MM.1S (cell line): ENCODE measurements at regions not wholly inside any gene's neighbourhood (a gene's known extent, or its start where the extent isn't known, plus 50 kb on each side); places are given as distances from the start of the nearest gene placed in this dataset.

Source experiments
- DNase-seq: peaks from one replicate; pipeline ENCODE4 v3.0.0-alpha.2; 2015
- H2AFZ ChIP-seq: fragments of 300-600 bp; sonication (generic); 2 replicates; pipeline ENCODE4 v1.6.0; 2016; ENCODE audit warnings: antibody characterized with exemption, low read length
- H3F3A ChIP-seq: fragments of 300-600 bp; sonication (generic); 2 replicates; pipeline ENCODE4 v1.6.1; 2016; ENCODE audit warnings: mild to moderate bottlenecking, antibody characterized with exemption, low read length, moderate library complexity, mixed read lengths; ENCODE audit not compliant: insufficient read depth
- H3K27ac ChIP-seq: fragments of 300-600 bp; sonication (generic); 2 replicates; pipeline ENCODE4 v1.5.1; 2016; ENCODE audit warnings: mild to moderate bottlenecking, low read length
- H3K27me3 ChIP-seq: fragments of 300-600 bp; sonication (generic); replicated peaks from 2 replicates; pipeline ENCODE4 v1.6.0; 2016; ENCODE audit warnings: low read length; ENCODE audit not compliant: insufficient read depth
- H3K36me3 ChIP-seq: fragments of 300-600 bp; sonication (generic); replicated peaks from 2 replicates; pipeline ENCODE4 v1.6.1; 2016; ENCODE audit warnings: mild to moderate bottlenecking, low read length, mixed read lengths; ENCODE audit not compliant: insufficient read depth
- H3K4me1 ChIP-seq: fragments of 300-600 bp; sonication (generic); 2 replicates; pipeline ENCODE4 v1.6.1; 2016; ENCODE audit warnings: low read length, mixed read lengths
- H3K4me2 ChIP-seq: fragments of 300-600 bp; sonication (generic); 2 replicates; pipeline ENCODE4 v1.6.0; 2016; ENCODE audit warnings: low read depth, low read length
- H3K4me3 ChIP-seq: fragments of 300-600 bp; sonication (generic); 2 replicates; pipeline ENCODE4 v1.5.1; 2016; ENCODE audit warnings: low read length, mixed read lengths
- H3K79me2 ChIP-seq: fragments of 300-600 bp; sonication (generic); 2 replicates; pipeline ENCODE4 v1.6.1; 2016; ENCODE audit warnings: mixed run types, low read length, mixed read lengths
- H3K9ac ChIP-seq: fragments of 300-600 bp; sonication (generic); 2 replicates; pipeline ENCODE4 v1.6.1; 2016; ENCODE audit warnings: low read length, mixed read lengths
- H3K9me2 ChIP-seq: fragments of 300-600 bp; sonication (generic); replicated peaks from 2 replicates; pipeline ENCODE4 v1.6.1; 2016; ENCODE audit warnings: mild to moderate bottlenecking, low read length, mixed read lengths; ENCODE audit not compliant: insufficient read depth
- H3K9me3 ChIP-seq: fragments of 300-600 bp; sonication (generic); replicated peaks from 2 replicates; pipeline ENCODE4 v1.6.1; 2016; ENCODE audit warnings: mild to moderate bottlenecking, low read length, mixed read lengths; ENCODE audit not compliant: insufficient read depth
- H4K20me1 ChIP-seq: fragments of 300-600 bp; sonication (generic); 2 replicates; pipeline ENCODE4 v1.6.1; 2016; ENCODE audit warnings: mild to moderate bottlenecking, low read length, moderate library complexity, mixed read lengths; ENCODE audit not compliant: insufficient read depth
- EZH2 ChIP-seq: fragments of 300-600 bp; sonication (generic); optimal IDR thresholded peaks from 2 replicates; pipeline ENCODE3; 2017; ENCODE audit warnings: low read depth, mild to moderate bottlenecking, antibody characterized with exemption, low read length, mixed read lengths
- EZH2phosphoT487 ChIP-seq: fragments of 300-600 bp; sonication (generic); IDR thresholded peaks from 2 replicates; pipeline ENCODE4 v1.6.1; 2018; ENCODE audit warnings: antibody characterized with exemption, low read length
- TF ChIP-seq, protein P1 (sequence below): fragments of 300-600 bp; sonication (generic); IDR thresholded peaks from 2 replicates; pipeline ENCODE4 v1.5.1; 2016; ENCODE audit warnings: antibody characterized with exemption, low read length, mixed read lengths

DNA sequence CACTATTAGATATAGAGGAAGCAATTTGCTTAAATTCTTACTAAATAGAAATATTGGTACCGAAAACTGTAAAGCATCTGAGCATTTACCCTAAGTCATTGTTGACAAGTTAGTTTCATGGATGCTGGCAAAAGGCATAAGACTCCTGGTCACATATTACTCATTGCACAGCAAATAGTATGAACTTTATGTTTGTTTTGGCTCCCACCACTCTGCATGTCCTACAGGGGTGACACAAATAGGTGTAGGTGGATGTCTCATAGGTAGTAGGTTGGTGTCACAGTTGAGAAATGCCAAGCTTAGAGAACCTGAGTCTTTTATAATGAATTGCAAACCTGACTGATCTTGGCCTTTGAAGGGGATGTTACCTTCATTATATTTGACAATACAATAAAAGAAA, 199.6 kb upstream of the SEMA3D start:
- Histone ChIP-seq H3K4me3 (no peak overlapping the region), H3K79me2 (no peaks in the 10 kb centered on the region), H3K4me2 (no peak overlapping the region), H3K9ac (no peak overlapping the region), H3K27ac (no peak overlapping the region), H3K36me3 (no peaks in the 10 kb centered on the region), H3K27me3 (no peaks in the 10 kb centered on the region), H2AFZ (no peak overlapping the region), H3K9me3 (no peaks in the 10 kb centered on the region), H4K20me1 (no peaks in the 10 kb centered on the region), H3K9me2 (no peaks in the 10 kb centered on the region), H3F3A (no peaks in the 10 kb centered on the region), H3K4me1 (no peaks in the 10 kb centered on the region)
- DNase-seq, result no peak
- TF ChIP-seq EZH2, result no peak
- no peak for TF ChIP-seq EZH2phosphoT487
- TF ChIP-seq, protein P1, sequence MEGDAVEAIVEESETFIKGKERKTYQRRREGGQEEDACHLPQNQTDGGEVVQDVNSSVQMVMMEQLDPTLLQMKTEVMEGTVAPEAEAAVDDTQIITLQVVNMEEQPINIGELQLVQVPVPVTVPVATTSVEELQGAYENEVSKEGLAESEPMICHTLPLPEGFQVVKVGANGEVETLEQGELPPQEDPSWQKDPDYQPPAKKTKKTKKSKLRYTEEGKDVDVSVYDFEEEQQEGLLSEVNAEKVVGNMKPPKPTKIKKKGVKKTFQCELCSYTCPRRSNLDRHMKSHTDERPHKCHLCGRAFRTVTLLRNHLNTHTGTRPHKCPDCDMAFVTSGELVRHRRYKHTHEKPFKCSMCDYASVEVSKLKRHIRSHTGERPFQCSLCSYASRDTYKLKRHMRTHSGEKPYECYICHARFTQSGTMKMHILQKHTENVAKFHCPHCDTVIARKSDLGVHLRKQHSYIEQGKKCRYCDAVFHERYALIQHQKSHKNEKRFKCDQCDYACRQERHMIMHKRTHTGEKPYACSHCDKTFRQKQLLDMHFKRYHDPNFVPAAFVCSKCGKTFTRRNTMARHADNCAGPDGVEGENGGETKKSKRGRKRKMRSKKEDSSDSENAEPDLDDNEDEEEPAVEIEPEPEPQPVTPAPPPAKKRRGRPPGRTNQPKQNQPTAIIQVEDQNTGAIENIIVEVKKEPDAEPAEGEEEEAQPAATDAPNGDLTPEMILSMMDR, result no peak

DNA sequence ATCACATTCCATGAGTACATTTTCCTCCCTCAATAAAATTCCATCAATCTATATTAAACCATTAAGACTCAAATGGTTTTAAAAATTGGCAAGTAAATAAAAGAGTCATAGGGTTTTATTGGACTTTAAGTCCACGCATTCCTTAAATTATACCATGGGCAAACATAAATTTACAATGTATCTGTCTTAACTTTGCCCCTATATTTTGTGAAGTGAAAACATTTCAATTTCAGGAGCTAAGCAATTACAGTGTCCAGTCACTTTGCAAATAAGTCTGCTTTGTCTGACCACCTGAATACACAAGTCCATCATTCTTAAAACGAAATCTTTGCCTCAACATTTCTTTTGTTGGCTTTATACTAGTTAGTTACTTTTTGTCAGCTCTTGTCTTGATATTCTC, 197.5 kb upstream of the SEMA3D start:
- no peak overlapping the region for H3K4me2 ChIP-seq
- no peaks in the 10 kb centered on the region for H3K4me1 ChIP-seq
- no peaks in the 10 kb centered on the region for H3F3A ChIP-seq
- H3K79me2 ChIP-seq, result no peaks in the 10 kb centered on the region
- no peak for DNase-seq
- no peaks in the 10 kb centered on the region for H4K20me1 ChIP-seq
- H3K27me3 ChIP-seq, result no peaks in the 10 kb centered on the region
- no peak overlapping the region for H3K9ac ChIP-seq
- TF ChIP-seq EZH2phosphoT487, result no peak
- TF ChIP-seq, protein P1, result no peak
- TF ChIP-seq EZH2, result no peak
- H3K4me3 ChIP-seq, result no peak overlapping the region
- H2AFZ ChIP-seq, result no peak overlapping the region
- H3K9me3 ChIP-seq, result no peaks in the 10 kb centered on the region
- H3K36me3 ChIP-seq, result no peaks in the 10 kb centered on the region
- no peaks in the 10 kb centered on the region for H3K9me2 ChIP-seq
- H3K27ac ChIP-seq, result no peak overlapping the region

DNA sequence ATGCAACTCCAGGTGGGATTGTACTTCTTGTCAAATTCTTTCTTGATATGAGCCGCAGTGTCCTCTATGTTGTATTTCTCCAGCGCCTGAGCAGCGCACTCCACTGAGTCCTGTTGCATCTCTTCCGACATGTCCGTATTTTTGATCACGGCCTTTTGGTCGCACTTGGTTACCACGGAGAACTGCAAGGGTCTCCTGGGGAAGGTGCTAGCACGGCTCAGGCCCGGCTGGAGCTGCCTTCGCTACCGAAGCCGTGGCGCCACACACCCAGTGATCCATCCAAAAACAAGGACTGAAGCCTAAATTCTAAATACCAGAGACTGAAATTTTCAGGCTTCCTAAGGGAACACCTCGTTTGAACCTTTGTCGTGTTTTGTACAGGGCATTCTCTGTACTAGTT, 194.4 kb upstream of the SEMA3D start:
- H3K4me3 ChIP-seq, result no peak overlapping the region
- H3K27me3 ChIP-seq, result no peaks in the 10 kb centered on the region
- no peak overlapping the region for H3K27ac ChIP-seq
- DNase-seq, result no peak
- no peak overlapping the region for H2AFZ ChIP-seq
- TF ChIP-seq EZH2 (no peak), EZH2phosphoT487 (no peak)
- TF ChIP-seq, protein P1, result no peak
- no peaks in the 10 kb centered on the region for H4K20me1 ChIP-seq
- no peaks in the 10 kb centered on the region for H3K79me2 ChIP-seq
- H3K9me3 ChIP-seq, result no peaks in the 10 kb centered on the region
- no peaks in the 10 kb centered on the region for H3K4me1 ChIP-seq
- H3K9ac ChIP-seq, result no peak overlapping the region
- no peaks in the 10 kb centered on the region for H3K36me3 ChIP-seq
- no peak overlapping the region for H3K4me2 ChIP-seq
- H3F3A ChIP-seq, result no peaks in the 10 kb centered on the region
- no peaks in the 10 kb centered on the region for H3K9me2 ChIP-seq
